Peyer's patch (tissue), 4 donors: ENCODE measurements at regions not wholly inside any gene's neighbourhood (a gene's known extent, or its start where the extent isn't known, plus 50 kb on each side); places are given as distances from the start of the nearest gene placed in this dataset.

Source experiments
- POLR2A ChIP-seq, 2 donors: fragments of 450-650 bp; IDR thresholded peaks; one replicate each; pipeline ENCODE4 v1.5.1; 2017; ENCODE audit warnings: antibody characterized with exemption in 2 of 2, mild to moderate bottlenecking in 2 of 2, moderate library complexity in 2 of 2
- TF ChIP-seq, protein P1 (sequence below), 6 experiments: fragments of 450-650 bp in 4 of 6; fragments of 200-600 bp in 2 of 6; sonication (generic) in 1 of 6; IDR thresholded peaks; one replicate each; pipeline ENCODE4 v1.5.1; 2017 to 2019; ENCODE audit warnings: antibody characterized with exemption in 6 of 6, mild to moderate bottlenecking in 3 of 6, moderate library complexity in 1 of 6

DNA sequence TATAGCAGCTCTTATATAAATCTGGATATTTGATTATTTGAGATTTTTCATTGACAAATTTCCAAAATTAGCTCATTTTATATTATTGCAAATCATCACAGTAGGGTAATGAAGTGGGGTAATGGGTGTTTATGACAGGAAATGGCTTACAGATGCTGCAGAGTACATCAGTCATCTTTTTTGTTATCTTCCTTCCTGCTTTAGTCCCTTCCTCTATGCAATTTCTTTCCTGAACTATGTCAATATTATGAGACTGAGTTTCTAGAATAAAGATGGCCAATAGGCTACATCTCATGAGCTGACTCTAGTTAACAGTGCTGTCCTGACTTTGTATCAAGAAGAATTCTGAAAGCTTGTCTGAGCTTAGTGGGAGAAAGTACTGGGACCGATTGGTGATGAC lies 244.5 kb downstream of the XPNPEP1 start:
- TF ChIP-seq, protein P1, sequence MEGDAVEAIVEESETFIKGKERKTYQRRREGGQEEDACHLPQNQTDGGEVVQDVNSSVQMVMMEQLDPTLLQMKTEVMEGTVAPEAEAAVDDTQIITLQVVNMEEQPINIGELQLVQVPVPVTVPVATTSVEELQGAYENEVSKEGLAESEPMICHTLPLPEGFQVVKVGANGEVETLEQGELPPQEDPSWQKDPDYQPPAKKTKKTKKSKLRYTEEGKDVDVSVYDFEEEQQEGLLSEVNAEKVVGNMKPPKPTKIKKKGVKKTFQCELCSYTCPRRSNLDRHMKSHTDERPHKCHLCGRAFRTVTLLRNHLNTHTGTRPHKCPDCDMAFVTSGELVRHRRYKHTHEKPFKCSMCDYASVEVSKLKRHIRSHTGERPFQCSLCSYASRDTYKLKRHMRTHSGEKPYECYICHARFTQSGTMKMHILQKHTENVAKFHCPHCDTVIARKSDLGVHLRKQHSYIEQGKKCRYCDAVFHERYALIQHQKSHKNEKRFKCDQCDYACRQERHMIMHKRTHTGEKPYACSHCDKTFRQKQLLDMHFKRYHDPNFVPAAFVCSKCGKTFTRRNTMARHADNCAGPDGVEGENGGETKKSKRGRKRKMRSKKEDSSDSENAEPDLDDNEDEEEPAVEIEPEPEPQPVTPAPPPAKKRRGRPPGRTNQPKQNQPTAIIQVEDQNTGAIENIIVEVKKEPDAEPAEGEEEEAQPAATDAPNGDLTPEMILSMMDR (IDR thresholded peaks at IDR 0.05) = no peak
- no peak for TF ChIP-seq POLR2A (IDR thresholded peaks at IDR 0.05)
